ENCODE measurements at regions not wholly inside any gene's neighbourhood (a gene's known extent, or its start where the extent isn't known, plus 50 kb on each side); places are given as distances from the start of the nearest gene placed in this dataset.

DNA sequence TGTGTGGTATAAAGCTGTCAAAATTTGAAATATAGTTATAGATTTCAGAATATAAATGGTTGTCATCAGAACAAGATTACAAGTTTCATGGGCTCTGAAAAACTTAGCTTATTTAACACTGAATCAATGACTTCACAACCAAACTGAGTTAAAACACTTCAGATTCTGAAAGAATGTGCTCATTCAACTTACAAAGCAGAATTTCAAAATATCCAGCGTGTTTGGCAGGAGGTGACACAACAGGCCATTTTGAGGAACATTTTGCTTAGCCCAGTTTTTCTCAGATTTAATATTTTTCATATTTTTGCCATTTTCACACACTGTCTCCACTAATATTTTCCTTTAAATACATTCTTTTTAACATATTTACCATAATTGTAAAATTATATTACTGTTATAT lies 781.1 kb downstream of the TUSC7 start:
- Histone ChIP-seq H3K23ac (ENCODE audit: low read depth, low read length, poor library complexity) (no peak overlapping the region), H4K8ac (ENCODE audit: low read depth, low read length) (no peak overlapping the region), H3K4me2 (ENCODE audit: insufficient read depth, low read length, poor library complexity, severe bottlenecking) (no peak overlapping the region), H3K4me1 (ENCODE audit: control insufficient read depth in 2 of 2, insufficient read depth in 1 of 2, low read depth in 1 of 2, low read length in 2 of 2) (peaks cover 4 to 5% of the 10 kb centered on the region in 2 donors), H3K18ac (ENCODE audit: low read length) (no peak overlapping the region), H3K9ac (ENCODE audit: low read depth, low read length, poor library complexity) (no peak overlapping the region), H4K91ac (ENCODE audit: low read depth, low read length, poor library complexity) (no peak overlapping the region), H2AK5ac (ENCODE audit: low read depth, low read length) (no peak overlapping the region), H3K36me3 (replicated peaks in 1 of 2; ENCODE audit: control insufficient read depth in 2 of 2, insufficient read depth in 2 of 2, low read length in 2 of 2) (no peaks in the 10 kb centered on the region), H2BK120ac (ENCODE audit: low read depth, low read length) (no peak overlapping the region), H2BK5ac (ENCODE audit: low read length) (no peak overlapping the region), H3K4ac (ENCODE audit: low read length) (no peak overlapping the region), H2BK12ac (ENCODE audit: low read length) (no peak overlapping the region), H2BK15ac (ENCODE audit: low read length) (no peak overlapping the region), H3K27ac (replicated peaks; ENCODE audit: low read length) (no peak overlapping the region), H3K4me3 (ENCODE audit: low read length in 2 of 2) (no peak overlapping the region), H2AFZ (ENCODE audit: low read length) (no peak overlapping the region), H3K9me3 (replicated peaks in 1 of 2; ENCODE audit: control insufficient read depth in 2 of 2, insufficient read depth in 1 of 2, low read depth in 1 of 2, low read length in 2 of 2) (no peaks in the 10 kb centered on the region), H3K79me1 (ENCODE audit: low read depth, low read length) (no peaks in the 10 kb centered on the region), H3K14ac (ENCODE audit: low read length) (no peak overlapping the region), H3K27me3 (ENCODE audit: control insufficient read depth in 3 of 3, insufficient read depth in 3 of 3, low read depth in 1 of 3, low read length in 3 of 3) (no peaks in the 10 kb centered on the region)
- WGBS, 2 donors (ENCODE audit: extremely low coverage in 2 of 2, insufficient read length in 2 of 2, insufficient replicate concordance in 1 of 2) = no CpG with 5 or more reads among the region's 1 CpG
- no peak for DNase-seq (ENCODE audit: low spot score)

- Histone ChIP-seq H2BK12ac (ENCODE audit: low read length) (no peak overlapping the region), H3K9ac (ENCODE audit: low read depth, low read length, poor library complexity) (no peak overlapping the region), H3K9me3 (replicated peaks in 1 of 2; ENCODE audit: control insufficient read depth in 2 of 2, insufficient read depth in 1 of 2, low read depth in 1 of 2, low read length in 2 of 2) (no peaks in the 10 kb centered on the region), H2BK120ac (ENCODE audit: low read depth, low read length) (no peak overlapping the region), H3K27ac (replicated peaks; ENCODE audit: low read length) (no peak overlapping the region), H3K4ac (ENCODE audit: low read length) (no peak overlapping the region), H4K8ac (ENCODE audit: low read depth, low read length) (no peak overlapping the region), H3K36me3 (replicated peaks in 1 of 2; ENCODE audit: control insufficient read depth in 2 of 2, insufficient read depth in 2 of 2, low read length in 2 of 2) (no peaks in the 10 kb centered on the region), H4K91ac (ENCODE audit: low read depth, low read length, poor library complexity) (no peak overlapping the region), H3K27me3 (ENCODE audit: control insufficient read depth in 3 of 3, insufficient read depth in 3 of 3, low read depth in 1 of 3, low read length in 3 of 3) (no peaks in the 10 kb centered on the region), H3K4me3 (ENCODE audit: low read length in 2 of 2) (no peak overlapping the region), H3K23ac (ENCODE audit: low read depth, low read length, poor library complexity) (no peak overlapping the region), H2AK5ac (ENCODE audit: low read depth, low read length) (no peak overlapping the region), H2AFZ (ENCODE audit: low read length) (no peak overlapping the region), H2BK15ac (ENCODE audit: low read length) (no peak overlapping the region), H2BK5ac (ENCODE audit: low read length) (no peak overlapping the region), H3K4me2 (ENCODE audit: insufficient read depth, low read length, poor library complexity, severe bottlenecking) (no peak overlapping the region), H3K14ac (ENCODE audit: low read length) (no peak overlapping the region), H3K79me1 (ENCODE audit: low read depth, low read length) (no peaks in the 10 kb centered on the region), H3K18ac (ENCODE audit: low read length) (no peak overlapping the region), H3K4me1 (ENCODE audit: control insufficient read depth in 2 of 2, insufficient read depth in 1 of 2, low read depth in 1 of 2, low read length in 2 of 2) (no peaks in the 10 kb centered on the region)
- WGBS, 2 donors (ENCODE audit: extremely low coverage in 2 of 2, insufficient read length in 2 of 2, insufficient replicate concordance in 1 of 2) = no CpG with 5 or more reads among the region's 2 CpGs
- no peak for DNase-seq (ENCODE audit: low spot score)
Observed at GRCh38 chr3:117495620-117496019, 786.0 kb downstream of the TUSC7 start.

DNA sequence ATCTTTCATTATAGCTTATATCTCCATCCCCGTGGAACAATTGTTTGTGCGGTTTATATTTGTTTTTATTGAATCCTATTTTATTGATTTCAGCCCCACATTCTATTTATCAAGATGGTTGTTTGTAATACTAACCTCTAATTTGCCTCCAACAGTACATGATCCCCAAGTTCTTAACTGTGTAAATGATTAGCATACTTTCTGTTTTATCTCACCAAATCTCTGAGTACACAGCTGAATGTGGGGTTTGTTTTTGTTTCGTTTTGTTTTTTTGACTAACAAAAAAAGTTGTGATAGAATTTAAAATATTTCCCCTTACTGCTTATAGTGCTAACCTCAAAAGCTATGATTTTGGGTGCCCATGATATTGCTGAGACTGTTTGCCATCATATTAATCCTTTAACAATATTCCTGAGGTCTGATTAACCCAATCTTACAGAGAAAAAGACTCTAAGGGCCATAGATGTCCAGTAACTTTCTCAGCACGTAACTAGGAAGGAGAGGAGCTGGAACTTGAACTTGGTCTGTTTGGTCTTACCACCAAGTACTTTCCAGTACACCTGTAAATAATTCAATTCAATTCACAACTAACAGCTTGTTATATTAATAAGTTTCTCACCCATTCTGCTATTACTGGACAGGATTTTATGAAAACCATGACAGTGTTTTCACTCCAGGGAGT lies 789.8 kb downstream of the TUSC7 start:
- H3K23ac ChIP-seq (ENCODE audit: low read depth, low read length, poor library complexity) = no peak overlapping the region
- H4K91ac ChIP-seq (ENCODE audit: low read depth, low read length, poor library complexity) = no peak overlapping the region
- no peaks in the 10 kb centered on the region for H3K9me3 ChIP-seq (replicated peaks in 1 of 2; ENCODE audit: control insufficient read depth in 2 of 2, insufficient read depth in 1 of 2, low read depth in 1 of 2, low read length in 2 of 2)
- no peak overlapping the region for H3K4ac ChIP-seq (ENCODE audit: low read length)
- no peak overlapping the region for H2AFZ ChIP-seq (ENCODE audit: low read length)
- no peaks in the 10 kb centered on the region for H3K4me1 ChIP-seq (ENCODE audit: control insufficient read depth in 2 of 2, insufficient read depth in 1 of 2, low read depth in 1 of 2, low read length in 2 of 2)
- no peak for DNase-seq (ENCODE audit: low spot score)
- H3K4me3 ChIP-seq (ENCODE audit: low read length in 2 of 2) = no peak overlapping the region
- H3K18ac ChIP-seq (ENCODE audit: low read length) = no peak overlapping the region
- H3K27ac ChIP-seq (replicated peaks; ENCODE audit: low read length) = no peak overlapping the region
- no peak overlapping the region for H2BK120ac ChIP-seq (ENCODE audit: low read depth, low read length)
- no peak overlapping the region for H2AK5ac ChIP-seq (ENCODE audit: low read depth, low read length)
- H2BK5ac ChIP-seq (ENCODE audit: low read length) = no peak overlapping the region
- no peak overlapping the region for H2BK15ac ChIP-seq (ENCODE audit: low read length)
- H3K36me3 ChIP-seq (replicated peaks in 1 of 2; ENCODE audit: control insufficient read depth in 2 of 2, insufficient read depth in 2 of 2, low read length in 2 of 2) = no peaks in the 10 kb centered on the region
- H3K14ac ChIP-seq (ENCODE audit: low read length) = no peak overlapping the region
- H3K4me2 ChIP-seq (ENCODE audit: insufficient read depth, low read length, poor library complexity, severe bottlenecking) = no peak overlapping the region
- no peaks in the 10 kb centered on the region for H3K27me3 ChIP-seq (ENCODE audit: control insufficient read depth in 3 of 3, insufficient read depth in 3 of 3, low read depth in 1 of 3, low read length in 3 of 3)
- no CpG with 5 or more reads among the region's 4 CpGs for WGBS, 2 donors (ENCODE audit: extremely low coverage in 2 of 2, insufficient read length in 2 of 2, insufficient replicate concordance in 1 of 2)
- H3K79me1 ChIP-seq (ENCODE audit: low read depth, low read length) = no peaks in the 10 kb centered on the region
- H4K8ac ChIP-seq (ENCODE audit: low read depth, low read length) = no peak overlapping the region
- H3K9ac ChIP-seq (ENCODE audit: low read depth, low read length, poor library complexity) = no peak overlapping the region
- H2BK12ac ChIP-seq (ENCODE audit: low read length) = no peak overlapping the region

DNA sequence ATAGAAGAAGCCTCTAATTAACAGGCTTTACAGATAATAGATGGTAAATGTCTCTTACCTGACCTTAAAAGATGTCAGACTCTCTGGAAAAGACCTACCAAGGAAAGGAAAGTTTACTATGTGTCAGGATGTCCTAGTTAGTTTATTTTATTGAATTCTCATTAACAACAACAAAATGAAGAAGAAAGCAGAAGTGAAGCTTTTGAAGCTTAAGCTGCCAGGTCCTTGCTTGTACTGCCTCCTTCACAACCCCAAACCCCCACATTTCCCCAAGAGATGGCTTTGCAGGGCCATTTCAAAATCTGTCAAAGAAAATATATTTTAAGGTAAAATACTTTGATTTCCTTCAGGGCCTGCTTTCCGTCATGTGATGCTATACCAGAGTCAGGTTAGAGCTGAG lies 798.4 kb downstream of the TUSC7 start:
- Histone ChIP-seq H3K36me3 (replicated peaks in 1 of 2; ENCODE audit: control insufficient read depth in 2 of 2, insufficient read depth in 2 of 2, low read length in 2 of 2) (no peaks in the 10 kb centered on the region), H2BK12ac (ENCODE audit: low read length) (no peak overlapping the region), H3K4me2 (ENCODE audit: insufficient read depth, low read length, poor library complexity, severe bottlenecking) (no peak overlapping the region), H3K27me3 (ENCODE audit: control insufficient read depth in 3 of 3, insufficient read depth in 3 of 3, low read depth in 1 of 3, low read length in 3 of 3) (no peaks in the 10 kb centered on the region), H3K27ac (replicated peaks; ENCODE audit: low read length) (no peak overlapping the region), H3K4me1 (ENCODE audit: control insufficient read depth in 2 of 2, insufficient read depth in 1 of 2, low read depth in 1 of 2, low read length in 2 of 2) (no peaks in the 10 kb centered on the region), H3K4me3 (ENCODE audit: low read length in 2 of 2) (no peak overlapping the region), H3K23ac (ENCODE audit: low read depth, low read length, poor library complexity) (no peak overlapping the region), H2AK5ac (ENCODE audit: low read depth, low read length) (no peak overlapping the region), H3K4ac (ENCODE audit: low read length) (no peak overlapping the region), H3K9ac (ENCODE audit: low read depth, low read length, poor library complexity) (no peak overlapping the region), H3K9me3 (replicated peaks in 1 of 2; ENCODE audit: control insufficient read depth in 2 of 2, insufficient read depth in 1 of 2, low read depth in 1 of 2, low read length in 2 of 2) (peaks cover 0 to 6% of the 10 kb centered on the region in 2 donors), H2AFZ (ENCODE audit: low read length) (no peak overlapping the region), H4K91ac (ENCODE audit: low read depth, low read length, poor library complexity) (no peak overlapping the region), H3K79me1 (ENCODE audit: low read depth, low read length) (no peaks in the 10 kb centered on the region), H3K14ac (ENCODE audit: low read length) (no peak overlapping the region), H2BK120ac (ENCODE audit: low read depth, low read length) (no peak overlapping the region), H4K8ac (ENCODE audit: low read depth, low read length) (no peak overlapping the region), H2BK15ac (ENCODE audit: low read length) (no peak overlapping the region), H2BK5ac (ENCODE audit: low read length) (no peak overlapping the region), H3K18ac (ENCODE audit: low read length) (no peak overlapping the region)
- no CpG with 5 or more reads among the region's 1 CpG for WGBS, 2 donors (ENCODE audit: extremely low coverage in 2 of 2, insufficient read length in 2 of 2, insufficient replicate concordance in 1 of 2)
- DNase-seq (ENCODE audit: low spot score) = no peak

Data from neuronal stem cell (in vitro differentiated cells).